NB4 (cell line): ENCODE measurements at regions not wholly inside any gene's neighbourhood (a gene's known extent, or its start where the extent isn't known, plus 50 kb on each side); places are given as distances from the start of the nearest gene placed in this dataset.

Experiments
- CTCF ChIP-seq: IDR thresholded peaks from one replicate; pipeline ENCODE4 v1.5.1; 2012; ENCODE audit warnings: low read depth, low read length
- MAX ChIP-seq: IDR thresholded peaks from 2 replicates; pipeline ENCODE4 v1.6.1; 2011; ENCODE audit warnings: low read depth, low read length
- POLR2A ChIP-seq: IDR thresholded peaks from 2 replicates; pipeline ENCODE4 v1.6.1; 2011; ENCODE audit warnings: mild to moderate bottlenecking; ENCODE audit not compliant: insufficient read length; ENCODE audit errors: extremely low read depth

- TF ChIP-seq CTCF (no peak), MAX (no peak), POLR2A (no peak)
These were observed 200.6 kb upstream of the STXBP6 start for GRCh38 chr14:25250516-25250915.
